NT2/D1 (cell line): ENCODE measurements at regions not wholly inside any gene's neighbourhood (a gene's known extent, or its start where the extent isn't known, plus 50 kb on each side); places are given as distances from the start of the nearest gene placed in this dataset.

Experiments used
- SUZ12 ChIP-seq: IDR thresholded peaks from 2 replicates; pipeline ENCODE4 v1.6.1; 2011; ENCODE audit not compliant: insufficient read length, insufficient read depth; ENCODE audit errors: extremely low read depth
- YY1 ChIP-seq: IDR thresholded peaks from 2 replicates; pipeline ENCODE4 v1.6.1; 2011; ENCODE audit not compliant: insufficient read length, insufficient read depth
- ZNF274 ChIP-seq: IDR thresholded peaks from 2 replicates; pipeline ENCODE4 v1.6.1; 2011; ENCODE audit warnings: mild to moderate bottlenecking, low read depth, low read length

GRCh38 chr3:8279886-8280550 is 221.6 kb upstream of the LMCD1 start:
- TF ChIP-seq ZNF274: no peak
- TF ChIP-seq YY1: no peak
- TF ChIP-seq SUZ12: no peak
